AG04450 (cell line): ENCODE measurements at regions not wholly inside any gene's neighbourhood (a gene's known extent, or its start where the extent isn't known, plus 50 kb on each side); places are given as distances from the start of the nearest gene placed in this dataset.

ENCODE experiments used
- CTCF ChIA-PET: fragments of 300-600, 350-600 bp; formaldehyde crosslinking; extraction: SDS; loops from one replicate; lab custom pipeline; 2022; ENCODE audit warnings: antibody characterized with exemption, inconsistent platforms; lab: Charles Lee
- POLR2A ChIA-PET: fragments of 350-600 bp; formaldehyde crosslinking; extraction: SDS; loops from one replicate; lab custom pipeline; 2021; ENCODE audit warnings: antibody characterized with exemption, inconsistent platforms; lab: Yijun Ruan, JAX
- DNase-seq: peaks from one replicate; pipeline ENCODE4 v3.0.0-alpha.2; 2011; ENCODE audit warnings: low read depth, low spot score
- H3K27ac ChIP-seq: one replicate; pipeline ENCODE4 v1.5.1; 2012; ENCODE audit warnings: low read depth, low read length, control low read depth
- H3K27me3 ChIP-seq: one replicate; pipeline ENCODE4 v1.6.0; 2012; ENCODE audit warnings: low read length; ENCODE audit not compliant: control insufficient read depth, insufficient read depth
- H3K4me3 ChIP-seq: 2 replicates; pipeline ENCODE4 v1.5.1; 2011; ENCODE audit warnings: mild to moderate bottlenecking, low read depth, low read length, control low read depth
- H3K9me3 ChIP-seq: 2 replicates; pipeline ENCODE4 v1.5.1; 2012; ENCODE audit warnings: low read length; ENCODE audit not compliant: control insufficient read depth, insufficient read depth
- TF ChIP-seq, protein P1 (sequence below): IDR thresholded peaks from 2 replicates; pipeline ENCODE4 v1.5.1; 2011; ENCODE audit warnings: low read depth, low read length, control low read depth, inconsistent platforms

- TF ChIP-seq, protein P1, sequence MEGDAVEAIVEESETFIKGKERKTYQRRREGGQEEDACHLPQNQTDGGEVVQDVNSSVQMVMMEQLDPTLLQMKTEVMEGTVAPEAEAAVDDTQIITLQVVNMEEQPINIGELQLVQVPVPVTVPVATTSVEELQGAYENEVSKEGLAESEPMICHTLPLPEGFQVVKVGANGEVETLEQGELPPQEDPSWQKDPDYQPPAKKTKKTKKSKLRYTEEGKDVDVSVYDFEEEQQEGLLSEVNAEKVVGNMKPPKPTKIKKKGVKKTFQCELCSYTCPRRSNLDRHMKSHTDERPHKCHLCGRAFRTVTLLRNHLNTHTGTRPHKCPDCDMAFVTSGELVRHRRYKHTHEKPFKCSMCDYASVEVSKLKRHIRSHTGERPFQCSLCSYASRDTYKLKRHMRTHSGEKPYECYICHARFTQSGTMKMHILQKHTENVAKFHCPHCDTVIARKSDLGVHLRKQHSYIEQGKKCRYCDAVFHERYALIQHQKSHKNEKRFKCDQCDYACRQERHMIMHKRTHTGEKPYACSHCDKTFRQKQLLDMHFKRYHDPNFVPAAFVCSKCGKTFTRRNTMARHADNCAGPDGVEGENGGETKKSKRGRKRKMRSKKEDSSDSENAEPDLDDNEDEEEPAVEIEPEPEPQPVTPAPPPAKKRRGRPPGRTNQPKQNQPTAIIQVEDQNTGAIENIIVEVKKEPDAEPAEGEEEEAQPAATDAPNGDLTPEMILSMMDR: no peak
- ChIA-PET CTCF (interaction anchor here (0.6 kb wide), 1 partner anchor 1242 kb away, joined by 5 read pairs; no protein-coding TSS in a partner anchor), POLR2A (no interaction called here)
- Histone ChIP-seq H3K9me3 (no peaks in the 10 kb centered on the region), H3K27me3 (no peaks in the 10 kb centered on the region), H3K4me3 (no peak overlapping the region), H3K27ac (no peak overlapping the region)
- DNase-seq: no peak
These were observed 124.4 kb upstream of the P2RY1 start for GRCh38 chr3:152710549-152710948.

- H3K9me3 ChIP-seq: no peaks in the 10 kb centered on the region
- H3K27me3 ChIP-seq: no peaks in the 10 kb centered on the region
- TF ChIP-seq, protein P1: no peak
- no peak overlapping the region for H3K4me3 ChIP-seq
- CTCF ChIA-PET: no interaction called here
- DNase-seq: no peak
- H3K27ac ChIP-seq: no peak overlapping the region
- POLR2A ChIA-PET: no interaction called here
These were observed 120.9 kb upstream of the P2RY1 start for GRCh38 chr3:152713989-152714388.

DNA sequence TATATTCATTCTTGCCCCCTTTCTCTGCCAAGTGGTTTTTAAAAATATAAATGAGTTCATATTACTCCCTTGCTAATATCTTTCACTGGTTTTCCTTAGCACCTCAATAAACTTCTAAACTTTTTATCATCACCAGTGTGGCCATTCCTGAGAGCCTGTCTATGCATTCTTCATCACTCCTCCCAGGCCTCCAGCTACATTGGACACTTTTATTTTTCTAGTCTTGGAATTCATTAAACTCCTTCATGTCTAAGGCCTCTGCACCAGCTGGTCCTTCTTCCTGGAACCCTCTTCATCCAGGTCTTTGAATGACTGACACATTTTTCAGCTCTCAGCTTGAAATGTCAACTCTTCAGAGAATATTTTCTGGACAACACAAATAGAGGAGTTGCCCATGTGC, 120.4 kb upstream of the P2RY1 start:
- DNase-seq: no peak
- Histone ChIP-seq H3K27ac (no peak overlapping the region), H3K9me3 (no peaks in the 10 kb centered on the region), H3K27me3 (no peaks in the 10 kb centered on the region), H3K4me3 (no peak overlapping the region)
- TF ChIP-seq, protein P1: no peak
- ChIA-PET POLR2A (no interaction called here), CTCF (no interaction called here)

DNA sequence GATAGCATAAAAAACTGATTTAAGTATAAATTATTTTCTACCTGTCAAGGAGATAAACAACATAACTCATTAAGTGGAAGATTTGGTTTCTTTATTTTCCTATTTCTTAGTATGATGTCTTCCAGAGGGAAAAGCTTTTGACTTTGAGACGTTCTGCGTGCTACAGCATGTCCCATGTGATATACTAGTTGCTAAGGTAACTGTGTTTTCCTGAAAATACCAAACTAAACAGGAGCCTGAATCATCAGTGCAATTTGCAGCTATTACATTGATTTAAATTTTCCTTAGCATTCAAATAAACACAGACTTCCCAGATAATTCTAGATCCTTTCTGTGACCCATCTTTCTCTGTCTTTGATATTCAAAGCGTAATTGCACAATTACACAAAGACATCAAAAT, 117.7 kb upstream of the P2RY1 start:
- POLR2A ChIA-PET: no interaction called here
- H3K27ac ChIP-seq: no peak overlapping the region
- H3K4me3 ChIP-seq: no peak overlapping the region
- no peaks in the 10 kb centered on the region for H3K9me3 ChIP-seq
- CTCF ChIA-PET: no interaction called here
- TF ChIP-seq, protein P1: no peak
- DNase-seq: no peak
- no peaks in the 10 kb centered on the region for H3K27me3 ChIP-seq

DNA sequence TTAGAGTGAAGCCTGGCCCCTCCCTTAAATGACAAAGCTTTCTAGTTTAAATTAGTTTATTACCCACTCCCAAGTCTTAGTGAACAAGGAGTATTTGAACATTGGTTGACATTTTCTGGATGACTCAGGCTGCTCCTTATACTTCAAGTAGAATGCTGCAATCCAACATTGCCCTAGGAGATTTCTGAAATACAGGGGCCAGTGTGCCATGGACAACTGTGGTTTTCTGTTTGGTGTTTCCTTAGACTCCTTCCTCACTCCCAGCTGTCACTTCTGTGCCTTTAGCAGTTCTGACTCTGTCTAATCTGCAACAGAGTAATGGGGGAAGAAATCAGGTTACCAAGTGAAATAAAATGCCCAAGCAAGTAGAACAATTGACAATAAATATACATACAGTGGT, 116.1 kb upstream of the P2RY1 start:
- POLR2A ChIA-PET: no interaction called here
- Histone ChIP-seq H3K27ac (no peak overlapping the region), H3K27me3 (no peaks in the 10 kb centered on the region), H3K4me3 (no peak overlapping the region), H3K9me3 (no peaks in the 10 kb centered on the region)
- CTCF ChIA-PET: no interaction called here
- DNase-seq: no peak
- TF ChIP-seq, protein P1: no peak
